ENCODE measurements at regions not wholly inside any gene's neighbourhood (a gene's known extent, or its start where the extent isn't known, plus 50 kb on each side); places are given as distances from the start of the nearest gene placed in this dataset.

DNA sequence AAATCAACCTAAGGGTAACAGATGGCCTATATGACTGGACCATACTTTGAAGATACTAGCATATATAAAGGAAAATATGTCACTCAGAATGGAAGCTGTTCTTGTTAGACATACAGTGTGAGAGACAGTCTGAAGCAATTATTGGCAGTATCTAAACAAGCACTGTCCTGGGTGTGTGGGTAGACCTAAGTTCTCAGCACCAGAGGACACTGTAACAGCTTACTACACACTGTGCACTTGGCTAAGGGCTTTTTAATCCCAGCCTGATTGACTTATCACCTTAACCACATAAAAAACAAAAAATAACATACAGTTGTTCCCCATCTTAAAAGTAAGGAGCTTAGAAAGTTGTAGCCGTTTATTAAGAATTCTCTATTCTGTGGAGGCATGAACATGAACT, 1066.1 kb upstream of the FANCL start:
- no peaks in the 10 kb centered on the region for H3K36me3 ChIP-seq (ENCODE audit: low read depth)
- no peak overlapping the region for H3K4me2 ChIP-seq
- H3K27ac ChIP-seq, result no peak overlapping the region
- intact Hi-C loops (cut with micrococcal nuclease; ENCODE audit: unreplicated experiment), result loop anchor here (10.0 kb wide), 1 partner anchor 1278 kb away; no protein-coding TSS in a partner anchor
- POLR2A ChIA-PET (ENCODE audit: unreplicated experiment), result no interaction called here
- CTCF ChIA-PET, result no interaction called here
- H3K4me1 ChIP-seq (replicated peaks; ENCODE audit: insufficient read depth), result no peaks in the 10 kb centered on the region
- no peak overlapping the region for H3K4me3 ChIP-seq
- no peaks in the 10 kb centered on the region for H3K9me2 ChIP-seq (ENCODE audit: insufficient read depth)
- H3K9me3 ChIP-seq (ENCODE audit: insufficient read depth, low read depth), result no peaks in the 10 kb centered on the region
- H2AFZ ChIP-seq, result no peak overlapping the region
- DNase-seq, result no peak
- H4K20me1 ChIP-seq (ENCODE audit: insufficient read depth), result no peaks in the 10 kb centered on the region; the same call in 1 of the 2 replicates
- no peaks in the 10 kb centered on the region for H3K27me3 ChIP-seq (ENCODE audit: insufficient read depth, low read depth)
- no peaks in the 10 kb centered on the region for H3F3A ChIP-seq (ENCODE audit: insufficient read depth, low read depth)
- TF ChIP-seq, protein P1, sequence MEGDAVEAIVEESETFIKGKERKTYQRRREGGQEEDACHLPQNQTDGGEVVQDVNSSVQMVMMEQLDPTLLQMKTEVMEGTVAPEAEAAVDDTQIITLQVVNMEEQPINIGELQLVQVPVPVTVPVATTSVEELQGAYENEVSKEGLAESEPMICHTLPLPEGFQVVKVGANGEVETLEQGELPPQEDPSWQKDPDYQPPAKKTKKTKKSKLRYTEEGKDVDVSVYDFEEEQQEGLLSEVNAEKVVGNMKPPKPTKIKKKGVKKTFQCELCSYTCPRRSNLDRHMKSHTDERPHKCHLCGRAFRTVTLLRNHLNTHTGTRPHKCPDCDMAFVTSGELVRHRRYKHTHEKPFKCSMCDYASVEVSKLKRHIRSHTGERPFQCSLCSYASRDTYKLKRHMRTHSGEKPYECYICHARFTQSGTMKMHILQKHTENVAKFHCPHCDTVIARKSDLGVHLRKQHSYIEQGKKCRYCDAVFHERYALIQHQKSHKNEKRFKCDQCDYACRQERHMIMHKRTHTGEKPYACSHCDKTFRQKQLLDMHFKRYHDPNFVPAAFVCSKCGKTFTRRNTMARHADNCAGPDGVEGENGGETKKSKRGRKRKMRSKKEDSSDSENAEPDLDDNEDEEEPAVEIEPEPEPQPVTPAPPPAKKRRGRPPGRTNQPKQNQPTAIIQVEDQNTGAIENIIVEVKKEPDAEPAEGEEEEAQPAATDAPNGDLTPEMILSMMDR (conservative IDR thresholded peaks at IDR 0.05), result no peak
- TF ChIP-seq EZH2 (IDR thresholded peaks at IDR 0.05; ENCODE audit: low read depth), result no peak
- BruUV-seq (replicated peaks), result no TSS peak
- H3K79me2 ChIP-seq (ENCODE audit: low read depth), result no peaks in the 10 kb centered on the region

DNA sequence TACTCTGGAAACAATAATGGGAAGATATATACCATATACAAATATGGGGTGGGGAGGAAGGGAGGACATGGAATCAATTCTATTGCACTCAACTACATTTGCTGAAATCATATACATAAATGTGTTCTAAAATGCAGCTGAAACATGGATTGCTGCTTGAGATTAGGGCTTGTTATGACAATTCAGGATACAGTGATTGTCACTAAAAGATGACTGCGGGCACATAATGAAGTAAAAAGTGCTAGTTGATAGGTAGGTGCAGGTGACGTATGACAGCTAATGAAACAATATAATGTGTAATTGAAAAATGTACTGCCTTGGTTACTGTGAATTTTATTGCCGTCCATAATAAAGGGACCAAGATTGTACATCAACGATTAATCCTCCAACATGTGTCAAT, 1062.1 kb upstream of the FANCL start:
- CTCF ChIA-PET, result no interaction called here
- Histone ChIP-seq H3K4me1 (replicated peaks; ENCODE audit: insufficient read depth) (no peaks in the 10 kb centered on the region), H3K27me3 (ENCODE audit: insufficient read depth, low read depth) (no peaks in the 10 kb centered on the region), H3K9me2 (ENCODE audit: insufficient read depth) (no peaks in the 10 kb centered on the region), H3K4me3 (no peak overlapping the region), H3K79me2 (ENCODE audit: low read depth) (no peaks in the 10 kb centered on the region), H3K9me3 (ENCODE audit: insufficient read depth, low read depth) (no peaks in the 10 kb centered on the region), H2AFZ (no peak overlapping the region), H3F3A (ENCODE audit: insufficient read depth, low read depth) (no peaks in the 10 kb centered on the region), H3K36me3 (ENCODE audit: low read depth) (no peaks in the 10 kb centered on the region), H3K27ac (no peak overlapping the region), H3K4me2 (no peak overlapping the region), H4K20me1 (ENCODE audit: insufficient read depth) (no peaks in the 10 kb centered on the region)
- intact Hi-C loops (cut with micrococcal nuclease; ENCODE audit: unreplicated experiment), result loop anchor here (10.0 kb wide), 1 partner anchor 1282 kb away; no protein-coding TSS in a partner anchor
- POLR2A ChIA-PET (ENCODE audit: unreplicated experiment), result no interaction called here
- TF ChIP-seq, protein P1 (conservative IDR thresholded peaks at IDR 0.05), result no peak
- TF ChIP-seq EZH2 (IDR thresholded peaks at IDR 0.05; ENCODE audit: low read depth), result no peak
- no TSS peak for BruUV-seq (replicated peaks)
- no peak for DNase-seq

DNA sequence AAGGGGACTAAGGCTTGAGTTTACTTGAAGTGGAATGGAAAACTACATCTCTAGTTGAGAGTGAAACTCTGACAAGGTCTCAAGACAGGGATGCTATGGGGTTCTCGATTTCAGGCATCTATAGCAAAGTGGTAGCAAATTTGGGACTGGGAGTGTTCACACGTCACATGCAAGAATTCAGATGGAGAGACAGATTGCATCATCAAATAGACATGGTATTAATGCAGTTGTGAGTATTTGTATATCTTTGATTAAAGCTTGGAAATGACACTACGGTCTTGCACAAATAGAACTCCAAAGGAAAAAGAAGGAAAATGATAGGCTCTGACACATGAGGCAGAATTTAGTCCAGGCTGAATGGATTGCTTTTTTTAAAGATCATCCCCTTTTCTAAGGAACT, 1061.6 kb upstream of the FANCL start:
- Histone ChIP-seq H2AFZ (no peak overlapping the region), H3K27me3 (ENCODE audit: insufficient read depth, low read depth) (no peaks in the 10 kb centered on the region), H3K27ac (no peak overlapping the region), H3K4me2 (no peak overlapping the region), H3K4me1 (replicated peaks; ENCODE audit: insufficient read depth) (no peaks in the 10 kb centered on the region), H4K20me1 (ENCODE audit: insufficient read depth) (no peaks in the 10 kb centered on the region), H3F3A (ENCODE audit: insufficient read depth, low read depth) (no peaks in the 10 kb centered on the region), H3K79me2 (ENCODE audit: low read depth) (no peaks in the 10 kb centered on the region), H3K9me3 (ENCODE audit: insufficient read depth, low read depth) (no peaks in the 10 kb centered on the region), H3K4me3 (no peak overlapping the region), H3K9me2 (ENCODE audit: insufficient read depth) (no peaks in the 10 kb centered on the region), H3K36me3 (ENCODE audit: low read depth) (no peaks in the 10 kb centered on the region)
- intact Hi-C loops (cut with micrococcal nuclease; ENCODE audit: unreplicated experiment), result loop anchor here (10.0 kb wide), 1 partner anchor 1282 kb away; no protein-coding TSS in a partner anchor
- no peak for DNase-seq
- CTCF ChIA-PET, result no interaction called here
- POLR2A ChIA-PET (ENCODE audit: unreplicated experiment), result no interaction called here
- BruUV-seq (replicated peaks), result no TSS peak
- TF ChIP-seq, protein P1 (conservative IDR thresholded peaks at IDR 0.05), result no peak
- TF ChIP-seq EZH2 (IDR thresholded peaks at IDR 0.05; ENCODE audit: low read depth), result no peak

Data from PC-9 (cell line).